ENCODE measurements at regions not wholly inside any gene's neighbourhood (a gene's known extent, or its start where the extent isn't known, plus 50 kb on each side); places are given as distances from the start of the nearest gene placed in this dataset.

DNA sequence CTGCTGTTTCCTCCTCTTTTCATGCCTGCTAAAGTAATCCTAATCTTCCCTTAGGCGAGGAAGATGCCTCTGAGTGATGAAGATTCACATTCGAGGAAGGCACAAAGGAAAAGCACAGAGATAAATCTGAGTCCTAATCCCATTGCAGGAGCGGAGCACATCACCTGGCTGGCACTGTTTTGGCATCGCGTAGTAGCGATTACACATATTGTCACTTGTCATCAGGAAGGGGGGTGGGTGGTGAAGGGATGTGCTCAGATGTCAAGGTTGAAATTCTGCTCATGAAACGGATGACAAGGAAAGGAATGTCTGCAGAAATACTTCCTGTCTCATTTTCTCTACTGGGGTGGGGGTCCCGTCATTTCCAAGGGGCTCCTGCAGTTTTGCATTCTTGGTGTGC is 363.1 kb upstream of the EEF2KMT start:
- Histone ChIP-seq H3K9me2 (ENCODE audit: insufficient read depth) (no peaks in the 10 kb centered on the region), H3K27me3 (ENCODE audit: insufficient read depth) (no peaks in the 10 kb centered on the region), H3K36me3 (ENCODE audit: insufficient read depth) (no peaks in the 10 kb centered on the region), H3K79me2 (replicated peaks; ENCODE audit: insufficient read depth) (no peaks in the 10 kb centered on the region), H3K4me3 (no peak overlapping the region), H2AFZ (no peak overlapping the region), H3K4me2 (no peak overlapping the region), H3K27ac (ENCODE audit: low read depth) (no peak overlapping the region), H3F3A (replicated peaks; ENCODE audit: low read depth) (no peaks in the 10 kb centered on the region), H4K20me1 (replicated peaks; ENCODE audit: insufficient read depth) (no peaks in the 10 kb centered on the region), H3K4me1 (ENCODE audit: insufficient read depth) (peaks cover 10% of the 10 kb centered on the region; the same call in 1 of the 2 replicates)
- peaks cover 4% of the 10 kb centered on the region for H3K27me3 Mint-ChIP-seq (ENCODE audit: insufficient read depth, low read depth, poor library complexity)
- H3K27ac Mint-ChIP-seq, result no peak overlapping the region
- TF ChIP-seq ZNF331 (CRISPR knock-in tag; IDR thresholded peaks at IDR 0.05; ENCODE audit: low read depth), result no peak
- TF ChIP-seq ZNF114 (CRISPR knock-in tag; IDR thresholded peaks at IDR 0.05), result no peak
- TF ChIP-seq, protein P1, sequence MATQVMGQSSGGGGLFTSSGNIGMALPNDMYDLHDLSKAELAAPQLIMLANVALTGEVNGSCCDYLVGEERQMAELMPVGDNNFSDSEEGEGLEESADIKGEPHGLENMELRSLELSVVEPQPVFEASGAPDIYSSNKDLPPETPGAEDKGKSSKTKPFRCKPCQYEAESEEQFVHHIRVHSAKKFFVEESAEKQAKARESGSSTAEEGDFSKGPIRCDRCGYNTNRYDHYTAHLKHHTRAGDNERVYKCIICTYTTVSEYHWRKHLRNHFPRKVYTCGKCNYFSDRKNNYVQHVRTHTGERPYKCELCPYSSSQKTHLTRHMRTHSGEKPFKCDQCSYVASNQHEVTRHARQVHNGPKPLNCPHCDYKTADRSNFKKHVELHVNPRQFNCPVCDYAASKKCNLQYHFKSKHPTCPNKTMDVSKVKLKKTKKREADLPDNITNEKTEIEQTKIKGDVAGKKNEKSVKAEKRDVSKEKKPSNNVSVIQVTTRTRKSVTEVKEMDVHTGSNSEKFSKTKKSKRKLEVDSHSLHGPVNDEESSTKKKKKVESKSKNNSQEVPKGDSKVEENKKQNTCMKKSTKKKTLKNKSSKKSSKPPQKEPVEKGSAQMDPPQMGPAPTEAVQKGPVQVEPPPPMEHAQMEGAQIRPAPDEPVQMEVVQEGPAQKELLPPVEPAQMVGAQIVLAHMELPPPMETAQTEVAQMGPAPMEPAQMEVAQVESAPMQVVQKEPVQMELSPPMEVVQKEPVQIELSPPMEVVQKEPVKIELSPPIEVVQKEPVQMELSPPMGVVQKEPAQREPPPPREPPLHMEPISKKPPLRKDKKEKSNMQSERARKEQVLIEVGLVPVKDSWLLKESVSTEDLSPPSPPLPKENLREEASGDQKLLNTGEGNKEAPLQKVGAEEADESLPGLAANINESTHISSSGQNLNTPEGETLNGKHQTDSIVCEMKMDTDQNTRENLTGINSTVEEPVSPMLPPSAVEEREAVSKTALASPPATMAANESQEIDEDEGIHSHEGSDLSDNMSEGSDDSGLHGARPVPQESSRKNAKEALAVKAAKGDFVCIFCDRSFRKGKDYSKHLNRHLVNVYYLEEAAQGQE (IDR thresholded peaks at IDR 0.05; ENCODE audit: unreplicated experiment), result no peak
- no peak for TF ChIP-seq CREB1 (CRISPR knock-in tag; IDR thresholded peaks at IDR 0.05; ENCODE audit: low read depth)
- TF ChIP-seq, protein P2, sequence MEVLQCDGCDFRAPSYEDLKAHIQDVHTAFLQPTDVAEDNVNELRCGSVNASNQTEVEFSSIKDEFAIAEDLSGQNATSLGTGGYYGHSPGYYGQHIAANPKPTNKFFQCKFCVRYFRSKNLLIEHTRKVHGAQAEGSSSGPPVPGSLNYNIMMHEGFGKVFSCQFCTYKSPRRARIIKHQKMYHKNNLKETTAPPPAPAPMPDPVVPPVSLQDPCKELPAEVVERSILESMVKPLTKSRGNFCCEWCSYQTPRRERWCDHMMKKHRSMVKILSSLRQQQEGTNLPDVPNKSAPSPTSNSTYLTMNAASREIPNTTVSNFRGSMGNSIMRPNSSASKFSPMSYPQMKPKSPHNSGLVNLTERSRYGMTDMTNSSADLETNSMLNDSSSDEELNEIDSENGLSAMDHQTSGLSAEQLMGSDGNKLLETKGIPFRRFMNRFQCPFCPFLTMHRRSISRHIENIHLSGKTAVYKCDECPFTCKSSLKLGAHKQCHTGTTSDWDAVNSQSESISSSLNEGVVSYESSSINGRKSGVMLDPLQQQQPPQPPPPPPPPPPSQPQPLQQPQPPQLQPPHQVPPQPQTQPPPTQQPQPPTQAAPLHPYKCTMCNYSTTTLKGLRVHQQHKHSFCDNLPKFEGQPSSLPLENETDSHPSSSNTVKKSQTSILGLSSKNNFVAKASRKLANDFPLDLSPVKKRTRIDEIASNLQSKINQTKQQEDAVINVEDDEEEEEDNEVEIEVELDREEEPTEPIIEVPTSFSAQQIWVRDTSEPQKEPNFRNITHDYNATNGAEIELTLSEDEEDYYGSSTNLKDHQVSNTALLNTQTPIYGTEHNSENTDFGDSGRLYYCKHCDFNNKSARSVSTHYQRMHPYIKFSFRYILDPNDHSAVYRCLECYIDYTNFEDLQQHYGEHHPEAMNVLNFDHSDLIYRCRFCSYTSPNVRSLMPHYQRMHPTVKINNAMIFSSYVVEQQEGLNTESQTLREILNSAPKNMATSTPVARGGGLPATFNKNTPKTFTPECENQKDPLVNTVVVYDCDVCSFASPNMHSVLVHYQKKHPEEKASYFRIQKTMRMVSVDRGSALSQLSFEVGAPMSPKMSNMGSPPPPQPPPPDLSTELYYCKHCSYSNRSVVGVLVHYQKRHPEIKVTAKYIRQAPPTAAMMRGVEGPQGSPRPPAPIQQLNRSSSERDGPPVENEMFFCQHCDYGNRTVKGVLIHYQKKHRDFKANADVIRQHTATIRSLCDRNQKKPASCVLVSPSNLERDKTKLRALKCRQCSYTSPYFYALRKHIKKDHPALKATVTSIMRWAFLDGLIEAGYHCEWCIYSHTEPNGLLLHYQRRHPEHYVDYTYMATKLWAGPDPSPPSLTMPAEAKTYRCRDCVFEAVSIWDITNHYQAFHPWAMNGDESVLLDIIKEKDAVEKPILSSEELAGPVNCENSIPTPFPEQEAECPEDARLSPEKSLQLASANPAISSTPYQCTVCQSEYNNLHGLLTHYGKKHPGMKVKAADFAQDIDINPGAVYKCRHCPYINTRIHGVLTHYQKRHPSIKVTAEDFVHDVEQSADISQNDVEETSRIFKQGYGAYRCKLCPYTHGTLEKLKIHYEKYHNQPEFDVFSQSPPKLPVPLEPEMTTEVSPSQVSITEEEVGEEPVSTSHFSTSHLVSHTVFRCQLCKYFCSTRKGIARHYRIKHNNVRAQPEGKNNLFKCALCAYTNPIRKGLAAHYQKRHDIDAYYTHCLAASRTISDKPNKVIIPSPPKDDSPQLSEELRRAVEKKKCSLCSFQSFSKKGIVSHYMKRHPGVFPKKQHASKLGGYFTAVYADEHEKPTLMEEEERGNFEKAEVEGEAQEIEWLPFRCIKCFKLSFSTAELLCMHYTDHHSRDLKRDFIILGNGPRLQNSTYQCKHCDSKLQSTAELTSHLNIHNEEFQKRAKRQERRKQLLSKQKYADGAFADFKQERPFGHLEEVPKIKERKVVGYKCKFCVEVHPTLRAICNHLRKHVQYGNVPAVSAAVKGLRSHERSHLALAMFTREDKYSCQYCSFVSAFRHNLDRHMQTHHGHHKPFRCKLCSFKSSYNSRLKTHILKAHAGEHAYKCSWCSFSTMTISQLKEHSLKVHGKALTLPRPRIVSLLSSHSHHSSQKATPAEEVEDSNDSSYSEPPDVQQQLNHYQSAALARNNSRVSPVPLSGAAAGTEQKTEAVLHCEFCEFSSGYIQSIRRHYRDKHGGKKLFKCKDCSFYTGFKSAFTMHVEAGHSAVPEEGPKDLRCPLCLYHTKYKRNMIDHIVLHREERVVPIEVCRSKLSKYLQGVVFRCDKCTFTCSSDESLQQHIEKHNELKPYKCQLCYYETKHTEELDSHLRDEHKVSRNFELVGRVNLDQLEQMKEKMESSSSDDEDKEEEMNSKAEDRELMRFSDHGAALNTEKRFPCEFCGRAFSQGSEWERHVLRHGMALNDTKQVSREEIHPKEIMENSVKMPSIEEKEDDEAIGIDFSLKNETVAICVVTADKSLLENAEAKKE (CRISPR knock-in tag; IDR thresholded peaks at IDR 0.05), result no peak
- TF ChIP-seq JUNB (IDR thresholded peaks at IDR 0.05; ENCODE audit: unreplicated experiment), result no peak
- TF ChIP-seq, protein P3, sequence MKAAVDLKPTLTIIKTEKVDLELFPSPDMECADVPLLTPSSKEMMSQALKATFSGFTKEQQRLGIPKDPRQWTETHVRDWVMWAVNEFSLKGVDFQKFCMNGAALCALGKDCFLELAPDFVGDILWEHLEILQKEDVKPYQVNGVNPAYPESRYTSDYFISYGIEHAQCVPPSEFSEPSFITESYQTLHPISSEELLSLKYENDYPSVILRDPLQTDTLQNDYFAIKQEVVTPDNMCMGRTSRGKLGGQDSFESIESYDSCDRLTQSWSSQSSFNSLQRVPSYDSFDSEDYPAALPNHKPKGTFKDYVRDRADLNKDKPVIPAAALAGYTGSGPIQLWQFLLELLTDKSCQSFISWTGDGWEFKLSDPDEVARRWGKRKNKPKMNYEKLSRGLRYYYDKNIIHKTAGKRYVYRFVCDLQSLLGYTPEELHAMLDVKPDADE (IDR thresholded peaks at IDR 0.05), result no peak
- TF ChIP-seq EZH2 (IDR thresholded peaks at IDR 0.05; ENCODE audit: low read depth, unreplicated experiment), result no peak
- TF ChIP-seq STAT1 (IDR thresholded peaks at IDR 0.05; ENCODE audit: unreplicated experiment), result no peak
- DNase-seq (ENCODE audit: low spot score) (no peak), ATAC-seq (no peak)
- no peak overlapping the region for H3K4me3 Mint-ChIP-seq
- peaks cover 11% of the 10 kb centered on the region for H3K4me1 Mint-ChIP-seq
- H3K9me3 Mint-ChIP-seq, result no peaks in the 10 kb centered on the region; the same call in 2 of the 3 replicates
- no peaks in the 10 kb centered on the region; the same call in 2 of the 3 replicates for H3K36me3 Mint-ChIP-seq (ENCODE audit: low read depth)
